Inflammatory macrophage (primary cell): ENCODE measurements at regions not wholly inside any gene's neighbourhood (a gene's known extent, or its start where the extent isn't known, plus 50 kb on each side); places are given as distances from the start of the nearest gene placed in this dataset.

ENCODE experiments used
- DNase-seq, 2 donors: peaks; one replicate each; pipeline ENCODE4 v3.0.0-alpha.2; 2020 to 2022

- no peak for DNase-seq
These were observed 303.6 kb upstream of the AKR1E2 start for GRCh38 chr10:4522296-4523000.

GRCh38 chr10:4519658-4520402 is 306.2 kb upstream of the AKR1E2 start:
- DNase-seq: peak; percentile 78 to 93

- no peak for DNase-seq
These were observed 308.3 kb upstream of the AKR1E2 start for GRCh38 chr10:4517746-4518145.

GRCh38 chr10:4515721-4516120 is 310.3 kb upstream of the AKR1E2 start:
- DNase-seq: no peak

GRCh38 chr10:4514445-4515108 is 311.4 kb upstream of the AKR1E2 start:
- DNase-seq: peak; percentile 97

- DNase-seq: peak; percentile 35 to 48
These were observed 313.3 kb upstream of the AKR1E2 start for GRCh38 chr10:4512671-4513240.

- no peak for DNase-seq
These were observed 313.8 kb upstream of the AKR1E2 start for GRCh38 chr10:4512196-4512595.

GRCh38 chr10:4511509-4511908 is 314.5 kb upstream of the AKR1E2 start:
- DNase-seq: peak; percentile 21 to 62

- DNase-seq: no peak
These were observed 316.6 kb upstream of the AKR1E2 start for GRCh38 chr10:4509405-4509804.

GRCh38 chr10:4506095-4506494 is 319.9 kb upstream of the AKR1E2 start:
- no peak for DNase-seq

GRCh38 chr10:4504550-4504949 is 321.5 kb upstream of the AKR1E2 start:
- no peak for DNase-seq

GRCh38 chr10:4503076-4503475 is 322.9 kb upstream of the AKR1E2 start:
- DNase-seq: no peak

GRCh38 chr10:4501306-4501705 is 324.7 kb upstream of the AKR1E2 start:
- DNase-seq: no peak

GRCh38 chr10:4498711-4499251 is 327.2 kb upstream of the AKR1E2 start:
- no peak for DNase-seq

- no peak for DNase-seq
These were observed 331.5 kb upstream of the AKR1E2 start for GRCh38 chr10:4494551-4494950.

- DNase-seq: no peak
These were observed 333.8 kb upstream of the AKR1E2 start for GRCh38 chr10:4492202-4492601.

- no peak for DNase-seq
These were observed 337.1 kb upstream of the AKR1E2 start for GRCh38 chr10:4488904-4489303.

GRCh38 chr10:4485636-4486035 is 340.4 kb upstream of the AKR1E2 start:
- DNase-seq: no peak

GRCh38 chr10:4483811-4484210 is 342.2 kb upstream of the AKR1E2 start:
- DNase-seq: no peak

GRCh38 chr10:4482659-4483058 is 343.3 kb upstream of the AKR1E2 start:
- DNase-seq: no peak

- DNase-seq: no peak
These were observed 344.8 kb upstream of the AKR1E2 start for GRCh38 chr10:4481192-4481591.

- no peak for DNase-seq
These were observed 346.7 kb upstream of the AKR1E2 start for GRCh38 chr10:4479342-4479741.

GRCh38 chr10:4477664-4478063 is 348.3 kb upstream of the AKR1E2 start:
- DNase-seq: no peak
